Activated CD8-positive, alpha-beta T cell treated with anti-CD3 and anti-CD28 coated beads for 36 hours (primary cell): ENCODE measurements at regions not wholly inside any gene's neighbourhood (a gene's known extent, or its start where the extent isn't known, plus 50 kb on each side); places are given as distances from the start of the nearest gene placed in this dataset.

Source experiments
- ATAC-seq: fragments of 200-7000 bp; cut with Tn5 transposase; one replicate; pipeline ENCODE4 v1.10.0; 2021; ENCODE audit warnings: mild to moderate bottlenecking, moderate library complexity
- CTCF ChIA-PET: fragments of 350-600 bp; sonication (Branson Sonifier 250); formaldehyde crosslinking; loops from one replicate; lab custom pipeline; 2021; ENCODE audit warnings: antibody characterized with exemption; lab: Charles Lee
- POLR2A ChIA-PET: fragments of 350-600 bp; sonication (Branson Sonifier 250); formaldehyde crosslinking; loops from one replicate; lab custom pipeline; 2021; ENCODE audit warnings: antibody characterized with exemption; lab: Charles Lee
- DNase-seq: peaks from one replicate; pipeline ENCODE4 v3.0.0-alpha.2; 2020
- H3K27ac Mint-ChIP-seq: one replicate; pipeline ENCODE4 v1.8.0; 2021; ENCODE audit warnings: mild to moderate bottlenecking, mixed read lengths
- H3K27me3 Mint-ChIP-seq: one replicate; pipeline ENCODE4 v1.8.0; 2021; ENCODE audit warnings: mixed read lengths
- H3K36me3 Mint-ChIP-seq: one replicate; pipeline ENCODE4 v1.8.0; 2021; ENCODE audit warnings: low read depth, mixed read lengths
- H3K4me1 Mint-ChIP-seq: one replicate; pipeline ENCODE4 v1.8.0; 2021; ENCODE audit warnings: low read depth, mixed read lengths
- H3K4me3 Mint-ChIP-seq: one replicate; pipeline ENCODE4 v1.8.0; 2021; ENCODE audit warnings: mild to moderate bottlenecking, moderate library complexity, mixed read lengths
- H3K9me3 Mint-ChIP-seq: one replicate; pipeline ENCODE4 v1.8.0; 2021; ENCODE audit warnings: mixed read lengths
- intact Hi-C: fragments of 100-400 bp; cut with micrococcal nuclease; formaldehyde crosslinking; loops from one replicate; pipeline ENCODE4 v1.10.0; 2022
- TF ChIP-seq, protein P1 (sequence below): fragments of 200-600 bp; IDR thresholded peaks from one replicate; pipeline ENCODE4 v1.8.0; 2022; ENCODE audit warnings: antibody characterized with exemption, mild to moderate bottlenecking

DNA sequence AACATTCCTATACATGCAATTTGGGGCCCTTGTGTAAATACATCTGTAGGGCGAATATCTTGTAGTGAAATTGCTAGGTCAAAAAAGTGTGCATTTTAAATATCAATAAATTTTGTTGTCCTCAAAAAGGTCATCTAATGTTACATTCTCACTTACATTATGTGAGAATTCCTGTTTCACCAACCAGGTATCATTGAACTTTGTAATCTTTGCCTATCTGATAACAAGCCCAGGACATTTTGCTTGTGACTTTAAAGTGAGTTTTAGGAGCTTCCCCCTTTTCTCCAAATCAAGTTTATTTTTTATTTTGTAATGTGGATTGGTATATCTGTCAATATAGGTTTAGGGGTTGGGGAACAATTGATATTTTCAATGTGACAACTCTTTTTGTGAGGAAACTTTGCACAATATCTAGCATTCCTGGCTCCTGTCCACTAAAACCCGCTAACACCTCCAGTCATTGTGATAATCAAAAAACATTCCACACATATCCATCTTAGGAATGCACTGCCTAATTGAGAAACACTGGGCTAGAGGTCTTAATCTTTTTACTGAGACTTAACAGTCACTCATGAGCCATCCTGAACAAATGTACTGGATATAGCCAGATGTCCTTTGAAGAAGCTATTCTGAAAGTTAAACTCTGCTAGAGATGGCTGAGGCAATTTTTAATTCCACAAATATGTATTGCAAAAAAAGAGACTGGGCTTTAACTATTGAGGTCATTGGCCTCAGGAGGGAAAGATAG, 72.5 kb upstream of the SLC1A1 start:
- intact Hi-C loops: no loop called here
- TF ChIP-seq, protein P1, sequence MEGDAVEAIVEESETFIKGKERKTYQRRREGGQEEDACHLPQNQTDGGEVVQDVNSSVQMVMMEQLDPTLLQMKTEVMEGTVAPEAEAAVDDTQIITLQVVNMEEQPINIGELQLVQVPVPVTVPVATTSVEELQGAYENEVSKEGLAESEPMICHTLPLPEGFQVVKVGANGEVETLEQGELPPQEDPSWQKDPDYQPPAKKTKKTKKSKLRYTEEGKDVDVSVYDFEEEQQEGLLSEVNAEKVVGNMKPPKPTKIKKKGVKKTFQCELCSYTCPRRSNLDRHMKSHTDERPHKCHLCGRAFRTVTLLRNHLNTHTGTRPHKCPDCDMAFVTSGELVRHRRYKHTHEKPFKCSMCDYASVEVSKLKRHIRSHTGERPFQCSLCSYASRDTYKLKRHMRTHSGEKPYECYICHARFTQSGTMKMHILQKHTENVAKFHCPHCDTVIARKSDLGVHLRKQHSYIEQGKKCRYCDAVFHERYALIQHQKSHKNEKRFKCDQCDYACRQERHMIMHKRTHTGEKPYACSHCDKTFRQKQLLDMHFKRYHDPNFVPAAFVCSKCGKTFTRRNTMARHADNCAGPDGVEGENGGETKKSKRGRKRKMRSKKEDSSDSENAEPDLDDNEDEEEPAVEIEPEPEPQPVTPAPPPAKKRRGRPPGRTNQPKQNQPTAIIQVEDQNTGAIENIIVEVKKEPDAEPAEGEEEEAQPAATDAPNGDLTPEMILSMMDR: no peak
- Mint-ChIP-seq H3K4me3 (no peak overlapping the region), H3K36me3 (no peaks in the 10 kb centered on the region), H3K4me1 (peaks cover 13% of the 10 kb centered on the region), H3K27me3 (no peaks in the 10 kb centered on the region), H3K27ac (no peak overlapping the region), H3K9me3 (no peaks in the 10 kb centered on the region)
- ChIA-PET CTCF (no interaction called here), POLR2A (no interaction called here)
- DNase-seq: no peak
- no peak for ATAC-seq

DNA sequence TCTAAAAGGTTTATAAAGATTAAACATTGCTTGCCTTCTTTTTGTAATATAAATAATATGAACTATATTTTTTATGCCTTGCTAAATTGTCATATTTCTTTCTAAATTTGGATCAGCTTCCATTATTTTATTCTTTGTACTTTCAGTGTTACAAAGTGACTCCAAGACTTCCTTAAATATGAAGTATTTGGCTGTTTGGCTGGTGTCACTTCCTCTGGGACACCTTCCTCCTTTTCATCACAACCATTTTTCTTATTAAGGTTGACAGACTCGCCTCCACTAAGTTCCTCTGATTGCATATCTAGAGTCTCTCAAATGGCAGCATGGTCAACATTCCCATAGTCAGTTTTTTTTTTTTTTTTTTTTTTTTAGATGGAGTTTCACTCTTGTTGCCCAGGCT, 73.8 kb upstream of the SLC1A1 start:
- intact Hi-C loops: no loop called here
- Mint-ChIP-seq H3K27me3 (no peaks in the 10 kb centered on the region), H3K4me3 (no peak overlapping the region), H3K9me3 (no peaks in the 10 kb centered on the region), H3K27ac (no peak overlapping the region), H3K4me1 (no peaks in the 10 kb centered on the region), H3K36me3 (no peaks in the 10 kb centered on the region)
- TF ChIP-seq, protein P1: no peak
- no peak for ATAC-seq
- DNase-seq: no peak
- ChIA-PET CTCF (no interaction called here), POLR2A (no interaction called here)

DNA sequence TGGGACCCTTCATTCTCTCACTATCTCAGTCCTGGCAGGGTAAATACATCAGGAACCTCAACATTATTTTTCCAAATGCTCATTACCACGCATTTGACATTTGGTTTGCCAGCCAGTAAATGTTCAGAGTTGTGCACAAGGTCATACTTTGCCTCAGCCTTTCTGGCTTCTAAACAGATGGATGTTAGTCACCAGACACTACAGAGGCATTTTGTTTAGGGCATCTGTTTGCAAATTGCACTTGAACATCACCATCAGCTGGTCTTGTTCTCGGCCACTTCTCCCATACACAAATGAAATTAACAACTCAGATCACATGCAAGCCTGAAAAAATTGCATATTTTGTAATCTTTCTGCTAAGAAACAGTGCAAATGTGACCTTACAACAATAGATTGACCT, 75.0 kb upstream of the SLC1A1 start:
- DNase-seq (no peak), ATAC-seq (no peak)
- CTCF ChIA-PET: no interaction called here
- intact Hi-C loops: no loop called here
- no peak overlapping the region for H3K4me3 Mint-ChIP-seq
- H3K36me3 Mint-ChIP-seq: no peaks in the 10 kb centered on the region
- H3K4me1 Mint-ChIP-seq: no peaks in the 10 kb centered on the region
- H3K27me3 Mint-ChIP-seq: no peaks in the 10 kb centered on the region
- POLR2A ChIA-PET: interaction anchor here (0.9 kb wide), 1 partner anchor 29 kb away, joined by 3 read pairs; no protein-coding TSS in a partner anchor
- no peak overlapping the region for H3K27ac Mint-ChIP-seq
- TF ChIP-seq, protein P1: no peak
- H3K9me3 Mint-ChIP-seq: no peaks in the 10 kb centered on the region

DNA sequence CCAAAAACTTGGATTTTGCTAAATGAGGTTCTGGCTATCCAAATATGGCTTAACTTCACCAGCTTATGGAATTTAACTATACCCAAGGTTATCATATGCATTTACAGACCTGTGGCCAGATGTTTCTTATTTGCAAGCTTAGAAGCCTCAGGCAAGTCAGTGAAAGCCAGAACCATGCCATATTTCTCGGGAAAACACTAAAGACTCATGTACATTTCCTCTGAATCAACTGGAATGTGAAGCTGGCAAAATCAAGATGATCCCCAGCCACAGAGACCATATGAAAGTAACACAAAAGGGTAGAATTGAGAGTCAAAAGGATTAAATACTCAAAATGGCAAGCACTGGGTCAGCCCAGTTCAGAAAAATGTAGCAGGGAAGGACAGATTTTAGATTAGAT, 76.4 kb upstream of the SLC1A1 start:
- Mint-ChIP-seq H3K4me1 (no peaks in the 10 kb centered on the region), H3K4me3 (no peak overlapping the region), H3K27ac (no peak overlapping the region), H3K36me3 (no peaks in the 10 kb centered on the region), H3K27me3 (no peaks in the 10 kb centered on the region), H3K9me3 (no peaks in the 10 kb centered on the region)
- ChIA-PET CTCF (interaction anchor here (1.3 kb wide), 1 partner anchor 27 kb away, joined by 3 read pairs; no protein-coding TSS in a partner anchor), POLR2A (no interaction called here)
- no peak for ATAC-seq
- TF ChIP-seq, protein P1: no peak
- intact Hi-C loops: no loop called here
- DNase-seq: no peak

DNA sequence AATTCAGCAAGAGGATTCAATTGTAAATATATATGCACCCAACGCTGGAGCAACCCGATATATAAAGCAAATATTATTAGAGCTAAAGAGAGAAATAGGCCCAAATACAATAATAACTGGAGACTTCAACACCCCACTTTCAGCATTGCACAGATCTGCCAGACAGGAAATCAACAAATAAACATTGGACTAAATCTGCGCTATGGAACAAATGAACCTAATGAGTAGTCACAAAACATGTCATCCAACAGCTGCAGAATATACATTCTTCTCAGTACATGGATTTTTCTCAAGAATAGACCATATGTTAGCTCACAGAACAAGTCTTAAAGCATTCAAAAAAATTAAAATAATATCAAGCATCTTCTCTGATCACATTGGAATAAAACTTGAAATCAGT, 86.1 kb upstream of the SLC1A1 start:
- Mint-ChIP-seq H3K9me3 (peaks cover 22% of the 10 kb centered on the region), H3K36me3 (peaks cover 7% of the 10 kb centered on the region), H3K27ac (no peak overlapping the region), H3K4me1 (no peaks in the 10 kb centered on the region), H3K27me3 (peaks cover 2% of the 10 kb centered on the region), H3K4me3 (no peak overlapping the region)
- DNase-seq (no peak), ATAC-seq (no peak)
- POLR2A ChIA-PET: no interaction called here
- intact Hi-C loops: no loop called here
- TF ChIP-seq, protein P1: no peak
- CTCF ChIA-PET: no interaction called here
